Urothelium cell line (cell line): ENCODE measurements at regions not wholly inside any gene's neighbourhood (a gene's known extent, or its start where the extent isn't known, plus 50 kb on each side); places are given as distances from the start of the nearest gene placed in this dataset.
"Not testable (repeated sequence)": the region's sequence is repeated elsewhere in the genome, so short reads cannot be mapped to it uniquely, and the experiment has no call there.

Source experiments
- DNase-seq: peaks from one replicate; pipeline ENCODE4 v3.0.0; 2011; ENCODE audit warnings: low spot score, mixed read lengths
- FAIRE-seq: peaks from 2 replicates; lab custom pipeline; 2011; peaks lifted over from hg19 to GRCh38; lab: Jason Lieb, UNC

GRCh38 chr3:167012691-167013090 lies 367.4 kb downstream of the ZBBX start:
- no peak for FAIRE-seq
- DNase-seq, result no peak

GRCh38 chr3:167008791-167009190 lies 371.3 kb downstream of the ZBBX start:
- DNase-seq (no peak), FAIRE-seq (no peak)

GRCh38 chr3:167001374-167001773 lies 378.7 kb downstream of the ZBBX start:
- no peak for FAIRE-seq

GRCh38 chr3:166993015-166993630 lies 387.0 kb downstream of the ZBBX start:
- no peak for FAIRE-seq
- DNase-seq, result no peak

More at GRCh38 chr3:167001374-167001773, 378.7 kb downstream of the ZBBX start:
- DNase-seq, result no peak

- FAIRE-seq (no peak), DNase-seq (no peak)
Observed at GRCh38 chr3:166986000-166986399, 394.1 kb downstream of the ZBBX start.

- DNase-seq, FAIRE-seq: not testable (repeated sequence)
Observed at GRCh38 chr3:166975796-166976195, 404.3 kb downstream of the ZBBX start.

GRCh38 chr3:166967714-166968113 lies 412.4 kb downstream of the ZBBX start:
- not testable (repeated sequence) for FAIRE-seq, DNase-seq

GRCh38 chr3:166962911-166963310 lies 417.2 kb downstream of the ZBBX start:
- DNase-seq, result no peak
- no peak for FAIRE-seq

GRCh38 chr3:166957121-166957520 lies 423.0 kb downstream of the ZBBX start:
- DNase-seq (no peak), FAIRE-seq (no peak)

GRCh38 chr3:166955201-166955939 lies 424.7 kb downstream of the ZBBX start:
- no peak for FAIRE-seq
- no peak for DNase-seq

- FAIRE-seq (no peak), DNase-seq (no peak)
Observed at GRCh38 chr3:166934879-166935278, 445.2 kb downstream of the ZBBX start.

GRCh38 chr3:166917437-166917836 lies 462.7 kb downstream of the ZBBX start:
- no peak for DNase-seq

GRCh38 chr3:166902374-166902773 lies 477.7 kb downstream of the ZBBX start:
- DNase-seq (no peak), FAIRE-seq (no peak)

More at GRCh38 chr3:166917437-166917836, 462.7 kb downstream of the ZBBX start:
- no peak for FAIRE-seq

- FAIRE-seq (no peak), DNase-seq (no peak)
Observed at GRCh38 chr3:166900866-166901577, 479.1 kb downstream of the ZBBX start.

GRCh38 chr3:166897811-166898210 lies 482.3 kb downstream of the ZBBX start:
- no peak for DNase-seq
- no peak for FAIRE-seq

- no peak for DNase-seq
Observed at GRCh38 chr3:166889241-166889640, 490.9 kb downstream of the ZBBX start.

GRCh38 chr3:166879661-166880060 lies 500.4 kb downstream of the ZBBX start:
- FAIRE-seq, result no peak

More at GRCh38 chr3:166889241-166889640, 490.9 kb downstream of the ZBBX start:
- no peak for FAIRE-seq

GRCh38 chr3:166877971-166878370 lies 502.1 kb downstream of the ZBBX start:
- no peak for FAIRE-seq
- no peak for DNase-seq

More at GRCh38 chr3:166879661-166880060, 500.4 kb downstream of the ZBBX start:
- DNase-seq, result no peak

- FAIRE-seq (no peak), DNase-seq (no peak)
Observed at GRCh38 chr3:166864473-166865467, 515.3 kb downstream of the ZBBX start.

GRCh38 chr3:166860217-166860616 lies 519.9 kb downstream of the ZBBX start:
- no peak for FAIRE-seq
- no peak for DNase-seq
